SKM-1 treated with dmso at 0.1 percent for 144 hours (cell line): ENCODE measurements at regions not wholly inside any gene's neighbourhood (a gene's known extent, or its start where the extent isn't known, plus 50 kb on each side); places are given as distances from the start of the nearest gene placed in this dataset.
A peak's percentile ranks its signal among the peaks of the same experiment; 100 is the strongest.

ENCODE experiments used
- DNase-seq: peaks from one replicate; lab custom pipeline; 2025; ENCODE audit not compliant: unreplicated experiment; lab: John Stamatoyannopoulos, UW

- DNase-seq, result no peak
Observed at GRCh38 chr17:34776456-34777443, 184.5 kb downstream of the CCT6B start.

GRCh38 chr17:34773036-34773435, 188.2 kb downstream of the CCT6B start:
- no peak for DNase-seq

DNA sequence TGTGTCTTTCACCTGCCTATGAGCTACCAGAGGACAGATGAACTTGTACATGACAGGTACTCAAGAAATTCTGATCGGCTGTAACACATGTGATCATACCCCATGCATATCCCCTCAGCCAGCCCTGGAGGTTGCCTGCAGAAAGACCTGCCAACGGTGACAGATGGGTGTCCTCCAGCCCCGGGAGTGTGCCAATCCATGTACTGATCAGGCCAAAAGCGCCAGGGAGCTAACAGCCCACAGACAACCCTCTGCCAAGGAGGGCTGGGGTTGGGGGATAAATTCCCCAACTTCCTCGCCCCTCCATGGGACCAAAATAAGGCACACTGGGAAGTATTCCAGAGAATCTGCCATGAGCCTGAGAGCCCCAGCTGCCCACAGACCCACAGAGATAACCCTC, 189.4 kb downstream of the CCT6B start:
- no peak for DNase-seq

- no peak for DNase-seq
Observed at GRCh38 chr17:34770586-34770985, 190.7 kb downstream of the CCT6B start.

GRCh38 chr17:34769899-34770298, 190.5 kb downstream of the TMEM132E start:
- DNase-seq, result no peak

DNA sequence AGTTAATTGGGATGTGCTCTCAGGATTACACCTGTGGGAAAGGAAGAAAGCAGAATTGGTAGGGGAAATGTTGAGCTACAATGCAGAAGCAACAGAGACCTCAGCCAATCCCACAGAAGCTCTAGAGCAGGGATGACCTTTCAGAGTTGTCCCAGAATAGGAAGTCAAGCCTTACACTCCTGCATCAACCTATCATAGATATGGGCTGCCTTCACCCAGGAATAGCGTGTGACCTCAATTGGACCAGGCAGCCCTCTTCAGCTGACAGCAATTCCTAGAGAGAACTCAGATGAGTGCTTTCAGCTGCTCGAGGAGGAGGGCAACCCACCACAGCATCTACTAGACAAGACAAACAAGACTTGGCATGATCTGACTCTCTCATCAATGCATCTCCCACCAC, 189.7 kb downstream of the TMEM132E start:
- no peak for DNase-seq

GRCh38 chr17:34765291-34765690, 185.9 kb downstream of the TMEM132E start:
- no peak for DNase-seq

- DNase-seq, result no peak
Observed at GRCh38 chr17:34764716-34765115, 185.3 kb downstream of the TMEM132E start.

DNA sequence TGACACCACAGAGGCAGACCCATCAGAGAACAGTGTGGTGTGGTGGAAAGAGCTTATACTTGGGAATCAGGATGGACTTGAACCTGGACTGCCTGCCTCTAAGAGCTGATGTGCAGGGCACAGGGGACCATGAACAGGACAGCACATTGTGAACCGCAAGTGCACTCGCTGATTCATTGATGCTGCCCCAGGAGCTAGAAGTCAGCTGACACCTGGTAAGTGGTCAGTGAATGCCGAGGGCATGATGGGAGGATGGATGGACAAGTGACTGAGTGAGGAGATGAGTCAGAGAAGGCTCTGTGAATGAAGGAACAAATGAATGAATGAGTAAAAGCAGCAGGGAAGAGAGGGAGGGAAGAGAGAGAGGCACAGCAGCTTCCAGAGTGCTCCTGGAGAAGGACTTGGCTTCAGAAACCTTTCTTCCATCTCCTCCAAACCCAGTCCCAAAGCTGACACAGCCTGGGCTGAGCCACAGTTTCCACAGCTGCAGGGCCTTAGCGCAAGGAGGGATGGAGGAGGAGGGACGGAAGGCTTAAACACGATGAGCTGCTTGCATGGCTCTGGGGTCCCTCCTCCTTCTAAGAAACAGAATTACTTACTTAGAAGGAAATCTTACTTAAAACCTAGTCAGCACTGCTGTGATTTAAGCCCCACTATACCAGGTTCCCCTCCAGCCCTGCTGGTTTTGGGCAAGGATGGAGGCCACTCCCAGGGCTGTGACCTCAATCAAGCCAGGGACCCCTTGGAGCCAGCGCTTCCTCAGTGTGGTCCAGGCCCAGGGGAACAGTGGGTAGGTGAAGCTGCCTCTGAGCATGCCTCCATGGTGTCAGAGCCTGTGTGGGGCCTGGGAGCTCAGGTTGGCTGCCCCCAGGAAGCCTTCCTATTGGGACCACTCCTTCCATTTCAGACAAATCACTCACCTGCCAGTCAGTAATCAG, 184.6 kb downstream of the TMEM132E start:
- DNase-seq, result no peak

GRCh38 chr17:34762078-34762477, 182.7 kb downstream of the TMEM132E start:
- DNase-seq, result no peak

- DNase-seq, result peak; percentile 1
Observed at GRCh38 chr17:34761646-34762045, 182.3 kb downstream of the TMEM132E start.

DNA sequence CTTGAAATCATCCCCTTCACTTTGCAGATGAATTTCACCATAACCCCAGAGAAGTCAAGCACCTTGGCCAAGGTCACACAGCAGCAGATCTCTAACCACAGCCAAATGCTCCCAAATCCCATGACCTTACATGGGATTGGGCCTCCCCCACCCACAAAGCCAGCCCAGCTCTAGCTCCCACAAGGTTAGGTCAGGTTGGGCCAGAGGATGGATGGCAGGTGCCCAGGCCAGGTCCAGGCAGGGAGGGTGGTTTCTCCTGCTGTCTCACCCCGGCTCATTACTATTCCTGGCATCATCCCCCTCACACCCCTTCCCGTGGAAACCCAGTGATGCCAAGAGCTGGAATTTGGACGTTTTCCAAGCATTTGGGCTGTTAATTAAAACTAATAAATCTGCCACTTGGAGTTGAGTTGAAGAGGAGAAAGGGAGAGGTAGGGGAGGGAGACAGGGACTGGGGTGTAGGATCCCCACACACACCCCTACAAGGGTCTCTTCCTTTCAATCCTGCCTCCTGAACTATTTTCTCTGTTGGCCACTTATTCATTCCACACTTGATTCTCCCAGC, 181.6 kb downstream of the TMEM132E start:
- no peak for DNase-seq

DNA sequence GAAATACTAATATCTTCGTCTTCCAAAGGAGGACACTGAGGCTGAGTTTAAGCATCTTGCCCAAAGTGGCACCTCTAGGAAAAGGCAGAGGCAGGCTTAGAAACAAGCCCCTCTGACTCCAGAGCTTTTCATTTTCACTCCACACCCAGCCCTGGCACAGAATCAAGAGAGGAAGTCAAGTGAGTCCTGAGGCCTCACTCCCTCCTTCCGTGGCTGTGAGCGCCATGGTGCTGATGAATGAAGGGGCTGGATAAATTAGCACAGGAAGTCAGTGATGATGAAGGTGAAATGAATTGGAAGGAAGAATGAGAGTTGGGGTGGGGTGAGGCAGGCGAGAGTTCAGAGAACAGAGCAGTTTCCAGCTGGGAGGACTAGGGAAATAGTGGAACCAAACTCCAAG, 179.3 kb downstream of the TMEM132E start:
- no peak for DNase-seq

DNA sequence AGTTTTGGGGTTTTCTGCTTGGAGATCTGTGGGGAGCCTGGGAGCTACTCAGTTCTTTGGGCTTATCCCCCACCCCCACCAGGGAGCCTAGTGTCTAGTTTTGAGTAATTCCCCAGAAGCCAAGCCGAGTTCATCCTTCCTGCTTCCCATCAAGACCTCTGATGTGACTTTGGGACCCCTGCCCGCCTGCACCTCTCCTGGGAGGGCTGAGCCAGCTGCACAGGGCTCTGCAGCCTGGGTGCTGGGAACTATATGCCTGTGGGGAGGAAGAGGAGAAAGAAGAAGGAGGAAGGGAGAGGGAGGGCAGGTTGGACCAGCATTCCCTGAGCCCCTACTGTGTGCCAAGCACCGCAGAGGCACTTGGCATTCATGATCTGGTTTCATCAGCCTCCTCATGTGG, 178.9 kb downstream of the TMEM132E start:
- DNase-seq, result no peak

GRCh38 chr17:34757611-34758010, 178.2 kb downstream of the TMEM132E start:
- no peak for DNase-seq

DNA sequence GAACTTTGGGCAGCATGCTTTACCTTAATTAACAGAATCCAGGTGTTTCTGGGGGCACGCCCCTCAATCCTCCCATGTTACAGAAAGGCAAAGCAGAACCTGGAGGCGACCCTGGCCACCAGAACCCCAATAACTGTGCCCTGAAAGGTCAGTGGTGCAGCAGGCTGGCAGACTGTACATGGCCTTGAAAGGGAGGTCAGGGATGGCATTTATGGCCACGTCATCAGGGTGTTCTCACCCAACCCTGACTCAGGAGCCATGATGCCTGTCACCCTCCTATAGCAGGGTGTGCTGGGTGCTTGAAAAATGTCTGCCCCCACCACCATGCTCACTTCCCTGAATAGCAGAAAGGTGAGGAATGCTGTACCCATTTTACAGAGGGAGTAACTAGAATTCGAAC, 177.7 kb downstream of the TMEM132E start:
- no peak for DNase-seq

GRCh38 chr17:34756637-34757021, 177.2 kb downstream of the TMEM132E start:
- no peak for DNase-seq

- DNase-seq, result no peak
Observed at GRCh38 chr17:34755981-34756636, 176.7 kb downstream of the TMEM132E start.

DNA sequence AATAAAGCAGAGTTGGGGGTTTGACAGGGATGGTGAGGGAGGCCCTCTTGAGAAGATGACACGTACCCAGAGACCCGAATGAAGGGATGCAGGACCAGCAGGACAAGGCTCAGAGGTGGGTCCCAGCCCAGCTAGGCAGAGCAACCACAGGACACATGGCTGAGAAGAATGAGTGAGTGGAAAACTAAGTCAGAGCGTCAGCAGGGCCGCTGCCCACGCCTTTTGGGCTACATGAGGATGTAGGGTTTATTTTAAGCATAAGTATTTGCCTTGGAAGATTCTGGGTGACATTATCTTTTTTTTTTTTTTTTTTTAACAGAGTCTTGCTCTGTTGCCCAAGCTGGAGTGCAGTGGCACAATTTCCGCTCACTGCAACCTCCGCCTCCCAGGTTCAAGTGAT, 176.0 kb downstream of the TMEM132E start:
- DNase-seq, result no peak

DNA sequence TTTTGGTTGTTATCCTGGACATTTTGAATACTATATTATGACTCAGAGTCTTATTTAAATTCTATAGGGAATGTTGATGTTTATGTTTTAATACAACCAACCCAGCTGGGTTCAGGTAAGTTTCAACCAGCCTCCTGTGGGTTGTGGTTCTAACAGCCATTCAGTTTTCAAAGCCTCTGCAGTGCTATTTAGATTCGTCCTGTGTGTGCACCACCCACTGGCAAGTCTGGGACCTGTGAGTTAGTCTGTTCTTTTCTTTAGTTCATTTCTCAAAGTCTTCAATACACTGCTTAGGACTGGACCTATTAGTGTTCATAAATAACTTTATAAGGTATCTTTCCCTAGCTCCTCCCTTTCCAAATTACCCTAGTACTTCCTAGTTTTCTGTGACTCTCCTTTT, 170.6 kb downstream of the TMEM132E start:
- no peak for DNase-seq

DNA sequence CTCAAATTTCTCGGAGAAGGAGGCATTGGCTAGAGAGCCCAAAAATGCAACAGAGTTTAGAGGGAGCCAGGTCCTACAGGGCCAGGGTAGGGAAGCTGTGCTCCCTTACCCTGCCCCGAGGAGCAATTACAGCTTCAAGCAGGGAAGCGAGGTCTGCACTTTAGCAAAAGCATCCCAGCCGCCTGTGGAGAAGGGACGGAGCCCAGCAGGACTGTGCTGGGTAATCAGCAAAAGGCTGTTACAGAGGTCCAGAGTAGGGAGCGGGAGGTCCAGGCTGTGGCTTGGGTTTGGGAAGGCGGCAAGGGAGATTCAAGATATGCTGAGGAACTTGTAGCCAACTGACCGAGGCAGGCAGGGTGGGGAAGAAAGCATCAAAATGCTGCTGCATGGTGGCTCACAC, 162.6 kb downstream of the TMEM132E start:
- DNase-seq, result no peak
